GM23248 (cell line): ENCODE measurements at regions not wholly inside any gene's neighbourhood (a gene's known extent, or its start where the extent isn't known, plus 50 kb on each side); places are given as distances from the start of the nearest gene placed in this dataset.
A peak's percentile ranks its signal among the peaks of the same experiment; 100 is the strongest.

Experiments
- DNase-seq: peaks from one replicate; pipeline ENCODE4 v3.0.0-alpha.2; 2015
- H2AFZ ChIP-seq: fragments of 200-600 bp; sonication (generic); 2 replicates; pipeline ENCODE4 v1.6.1; 2016; ENCODE audit warnings: antibody characterized with exemption
- H3F3A ChIP-seq: fragments of 200-600 bp; sonication (generic); 2 replicates; pipeline ENCODE4 v1.6.1; 2016; ENCODE audit warnings: mild to moderate bottlenecking, antibody characterized with exemption, mixed run types; ENCODE audit not compliant: insufficient read depth
- H3K27ac ChIP-seq: fragments of 200-600 bp; sonication (generic); 2 replicates; pipeline ENCODE4 v1.5.1; 2016; ENCODE audit warnings: mild to moderate bottlenecking
- H3K27me3 ChIP-seq: fragments of 200-600 bp; sonication (generic); replicated peaks from 2 replicates; pipeline ENCODE4 v1.6.1; 2016; ENCODE audit warnings: mild to moderate bottlenecking; ENCODE audit not compliant: insufficient read depth
- H3K36me3 ChIP-seq: fragments of 200-600 bp; sonication (generic); 2 replicates; pipeline ENCODE4 v1.6.1; 2016; ENCODE audit warnings: low read depth, mild to moderate bottlenecking
- H3K4me1 ChIP-seq: fragments of 200-600 bp; sonication (generic); 2 replicates; pipeline ENCODE4 v1.6.1; 2016; ENCODE audit warnings: mild to moderate bottlenecking; ENCODE audit not compliant: insufficient read depth
- H3K4me2 ChIP-seq: fragments of 200-600 bp; sonication (generic); one replicate; pipeline ENCODE4 v1.6.1; 2016; ENCODE audit warnings: mild to moderate bottlenecking; ENCODE audit not compliant: unreplicated experiment
- H3K4me3 ChIP-seq: fragments of 200-600 bp; sonication (generic); 2 replicates; pipeline ENCODE4 v1.5.1; 2016; ENCODE audit warnings: mild to moderate bottlenecking
- H3K79me2 ChIP-seq: fragments of 200-600 bp; sonication (generic); 2 replicates; pipeline ENCODE4 v1.6.1; 2016; ENCODE audit warnings: mild to moderate bottlenecking; ENCODE audit not compliant: insufficient read depth
- H3K9ac ChIP-seq: fragments of 200-600 bp; sonication (generic); 2 replicates; pipeline ENCODE4 v1.6.1; 2016; ENCODE audit warnings: mild to moderate bottlenecking
- H3K9me2 ChIP-seq: fragments of 200-600 bp; sonication (generic); 2 replicates; pipeline ENCODE4 v1.6.1; 2016; ENCODE audit warnings: mixed run types, mild to moderate bottlenecking, moderate library complexity; ENCODE audit not compliant: insufficient read depth
- H3K9me3 ChIP-seq: fragments of 200-600 bp; sonication (generic); one replicate; pipeline ENCODE4 v1.6.1; 2017; ENCODE audit warnings: low read depth
- H4K20me1 ChIP-seq: fragments of 200-600 bp; sonication (generic); 2 replicates; pipeline ENCODE4 v1.6.0; 2016; ENCODE audit not compliant: insufficient read depth
- EZH2 ChIP-seq: fragments of 200-600 bp; sonication (generic); IDR thresholded peaks from 2 replicates; pipeline ENCODE4 v1.6.1; 2018; ENCODE audit warnings: antibody characterized with exemption, mild to moderate bottlenecking; ENCODE audit not compliant: insufficient read depth, poor library complexity, severe bottlenecking
- EZH2phosphoT487 ChIP-seq: fragments of 200-600 bp; sonication (generic); IDR thresholded peaks from 2 replicates; pipeline ENCODE4 v1.6.1; 2018; ENCODE audit warnings: antibody characterized with exemption, moderate library complexity, mild to moderate bottlenecking, low read depth; ENCODE audit not compliant: insufficient read depth
- WGBS, 2 experiments: methylation state at CpG; one replicate each; pipeline ENCODE4 v1.1.6; 2015 to 2017; ENCODE audit warnings: low lambda C conversion rate in 2 of 2, low coverage in 1 of 2; ENCODE audit errors: missing lambda C conversion rate in 2 of 2; 5-methylcytosine and 5-hydroxymethylcytosine counted together
- in situ Hi-C: fragments of 300-500 bp; cut with MboI; formaldehyde crosslinking; loops from 2 replicates; pipeline ENCODE4 v1.15.0; 2020

- Histone ChIP-seq H3K4me3 (no peak overlapping the region), H3K9ac (no peak overlapping the region), H4K20me1 (no peaks in the 10 kb centered on the region), H3K27me3 (no peaks in the 10 kb centered on the region), H3K4me2 (no peak overlapping the region), H3K79me2 (no peaks in the 10 kb centered on the region), H3K9me2 (no peaks in the 10 kb centered on the region), H3K36me3 (no peaks in the 10 kb centered on the region), H3K9me3 (no peaks in the 10 kb centered on the region), H3K27ac (no peak overlapping the region), H2AFZ (no peak overlapping the region), H3K4me1 (no peaks in the 10 kb centered on the region), H3F3A (no peaks in the 10 kb centered on the region)
- in situ Hi-C loops = no loop called here
- TF ChIP-seq EZH2phosphoT487 (no peak), EZH2 (no peak)
- DNase-seq = no peak
These were observed 132.9 kb downstream of the NR4A2 start for GRCh38 chr2:156199588-156199987.

GRCh38 chr2:156196031-156196430, 136.5 kb downstream of the NR4A2 start:
- Histone ChIP-seq H3K4me3 (no peak overlapping the region), H4K20me1 (no peaks in the 10 kb centered on the region), H3F3A (no peaks in the 10 kb centered on the region), H3K9me2 (no peaks in the 10 kb centered on the region), H2AFZ (no peak overlapping the region), H3K4me2 (no peak overlapping the region), H3K9ac (no peak overlapping the region), H3K4me1 (no peaks in the 10 kb centered on the region), H3K27me3 (no peaks in the 10 kb centered on the region), H3K27ac (no peak overlapping the region), H3K79me2 (no peaks in the 10 kb centered on the region), H3K36me3 (no peaks in the 10 kb centered on the region), H3K9me3 (no peaks in the 10 kb centered on the region)
- in situ Hi-C loops = no loop called here
- 4% methylated on average over 1 of the region's 1 CpG for WGBS, 2 experiments
- TF ChIP-seq EZH2 (no peak), EZH2phosphoT487 (no peak)
- no peak for DNase-seq

- H3K4me3 ChIP-seq = no peak overlapping the region
- H3K27ac ChIP-seq = no peak overlapping the region
- DNase-seq = peak; percentile 18
- H3K9ac ChIP-seq = no peak overlapping the region
- in situ Hi-C loops = no loop called here
- H3K27me3 ChIP-seq = no peaks in the 10 kb centered on the region
- no peaks in the 10 kb centered on the region for H3K79me2 ChIP-seq
- no peaks in the 10 kb centered on the region for H4K20me1 ChIP-seq
- H3K36me3 ChIP-seq = no peaks in the 10 kb centered on the region
- H3K4me1 ChIP-seq = no peaks in the 10 kb centered on the region
- TF ChIP-seq EZH2phosphoT487 (no peak), EZH2 (no peak)
- no peak overlapping the region for H2AFZ ChIP-seq
- no peaks in the 10 kb centered on the region for H3F3A ChIP-seq
- no peaks in the 10 kb centered on the region for H3K9me2 ChIP-seq
- H3K4me2 ChIP-seq = no peak overlapping the region
- no peaks in the 10 kb centered on the region for H3K9me3 ChIP-seq
These were observed 140.1 kb downstream of the NR4A2 start for GRCh38 chr2:156192468-156192867.

GRCh38 chr2:156191527-156191926, 141.0 kb downstream of the NR4A2 start:
- no peak overlapping the region for H3K27ac ChIP-seq
- H3K27me3 ChIP-seq = no peaks in the 10 kb centered on the region
- H4K20me1 ChIP-seq = no peaks in the 10 kb centered on the region
- TF ChIP-seq EZH2 (no peak), EZH2phosphoT487 (no peak)
- H3K4me3 ChIP-seq = no peak overlapping the region
- no peaks in the 10 kb centered on the region for H3K9me2 ChIP-seq
- H2AFZ ChIP-seq = no peak overlapping the region
- DNase-seq = no peak
- no peaks in the 10 kb centered on the region for H3K4me1 ChIP-seq
- H3K9ac ChIP-seq = no peak overlapping the region
- H3K79me2 ChIP-seq = no peaks in the 10 kb centered on the region
- H3F3A ChIP-seq = no peaks in the 10 kb centered on the region
- no peaks in the 10 kb centered on the region for H3K36me3 ChIP-seq
- H3K4me2 ChIP-seq = no peak overlapping the region
- WGBS, 2 experiments = 0 to 3% methylated on average over 2 of the region's 2 CpGs
- in situ Hi-C loops = no loop called here
- no peaks in the 10 kb centered on the region for H3K9me3 ChIP-seq

- Histone ChIP-seq H3K36me3 (no peaks in the 10 kb centered on the region), H3F3A (no peaks in the 10 kb centered on the region), H4K20me1 (no peaks in the 10 kb centered on the region), H3K27me3 (no peaks in the 10 kb centered on the region), H3K9me3 (no peaks in the 10 kb centered on the region), H2AFZ (no peak overlapping the region), H3K4me2 (no peak overlapping the region), H3K4me1 (no peaks in the 10 kb centered on the region), H3K79me2 (no peaks in the 10 kb centered on the region), H3K4me3 (no peak overlapping the region), H3K27ac (no peak overlapping the region), H3K9me2 (no peaks in the 10 kb centered on the region), H3K9ac (no peak overlapping the region)
- TF ChIP-seq EZH2phosphoT487 = no peak
- no peak for TF ChIP-seq EZH2
- DNase-seq = no peak
- 20 to 23% methylated on average over 3 of the region's 3 CpGs for WGBS, 2 experiments
- in situ Hi-C loops = no loop called here
These were observed 142.0 kb downstream of the NR4A2 start for GRCh38 chr2:156190517-156190916.
